GM12875 (cell line): ENCODE measurements at regions not wholly inside any gene's neighbourhood (a gene's known extent, or its start where the extent isn't known, plus 50 kb on each side); places are given as distances from the start of the nearest gene placed in this dataset.
"Not testable (repeated sequence)": the region's sequence is repeated elsewhere in the genome, so short reads cannot be mapped to it uniquely, and the experiment has no call there.

ENCODE experiments used
- H3K4me3 ChIP-seq: one replicate; pipeline ENCODE4 v1.5.1; 2011; ENCODE audit warnings: low read depth, low read length, control low read depth
- TF ChIP-seq, protein P1 (sequence below): IDR thresholded peaks from 2 replicates; pipeline ENCODE4 v1.5.1; 2011; ENCODE audit warnings: low read depth, mild to moderate bottlenecking, control low read depth, inconsistent platforms, low read length, moderate library complexity, borderline replicate concordance; ENCODE audit not compliant: insufficient read depth

DNA sequence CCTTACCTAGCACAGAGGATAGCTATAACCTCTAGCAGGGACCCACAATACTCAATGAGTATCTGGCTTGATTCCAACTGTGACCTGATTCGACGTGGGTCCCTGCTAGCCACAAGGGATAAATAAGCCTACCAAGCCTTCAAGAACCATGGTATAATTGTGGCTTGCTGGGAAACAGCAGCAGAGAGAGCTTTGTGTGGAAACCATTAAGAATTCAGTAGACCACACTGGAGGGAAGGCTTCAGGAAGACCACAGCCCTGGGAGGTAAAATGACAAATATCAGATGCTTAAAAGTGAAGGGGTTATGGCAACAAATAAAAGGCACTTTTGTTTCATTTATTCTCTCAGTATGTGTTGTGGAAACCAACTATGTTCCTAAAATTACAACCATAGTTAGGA, 82.6 kb upstream of the WIPF1 start:
- no peak overlapping the region for H3K4me3 ChIP-seq

DNA sequence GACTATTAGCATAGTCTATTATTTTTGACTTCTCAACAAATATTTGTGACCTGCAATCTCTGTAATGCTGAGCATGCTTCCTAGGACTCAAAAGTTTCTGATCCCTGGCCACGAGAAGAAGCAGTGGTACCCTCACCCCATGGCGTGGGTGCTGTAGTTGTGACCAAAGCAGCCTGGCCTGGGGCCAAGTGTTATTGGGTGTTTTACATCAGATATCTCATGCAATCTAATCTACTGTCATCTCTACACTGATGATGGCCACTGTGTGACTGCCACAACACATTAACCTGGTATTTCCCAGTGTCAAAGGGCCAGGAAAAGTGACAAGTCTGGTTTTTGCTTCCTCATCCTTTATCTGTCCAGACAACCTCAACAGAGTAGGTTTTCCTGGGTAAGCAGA, 80.8 kb upstream of the WIPF1 start:
- H3K4me3 ChIP-seq = no peak overlapping the region
- TF ChIP-seq, protein P1, sequence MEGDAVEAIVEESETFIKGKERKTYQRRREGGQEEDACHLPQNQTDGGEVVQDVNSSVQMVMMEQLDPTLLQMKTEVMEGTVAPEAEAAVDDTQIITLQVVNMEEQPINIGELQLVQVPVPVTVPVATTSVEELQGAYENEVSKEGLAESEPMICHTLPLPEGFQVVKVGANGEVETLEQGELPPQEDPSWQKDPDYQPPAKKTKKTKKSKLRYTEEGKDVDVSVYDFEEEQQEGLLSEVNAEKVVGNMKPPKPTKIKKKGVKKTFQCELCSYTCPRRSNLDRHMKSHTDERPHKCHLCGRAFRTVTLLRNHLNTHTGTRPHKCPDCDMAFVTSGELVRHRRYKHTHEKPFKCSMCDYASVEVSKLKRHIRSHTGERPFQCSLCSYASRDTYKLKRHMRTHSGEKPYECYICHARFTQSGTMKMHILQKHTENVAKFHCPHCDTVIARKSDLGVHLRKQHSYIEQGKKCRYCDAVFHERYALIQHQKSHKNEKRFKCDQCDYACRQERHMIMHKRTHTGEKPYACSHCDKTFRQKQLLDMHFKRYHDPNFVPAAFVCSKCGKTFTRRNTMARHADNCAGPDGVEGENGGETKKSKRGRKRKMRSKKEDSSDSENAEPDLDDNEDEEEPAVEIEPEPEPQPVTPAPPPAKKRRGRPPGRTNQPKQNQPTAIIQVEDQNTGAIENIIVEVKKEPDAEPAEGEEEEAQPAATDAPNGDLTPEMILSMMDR = no peak

More for the DNA sequence above, 82.6 kb upstream of the WIPF1 start:
- TF ChIP-seq, protein P1 = no peak

DNA sequence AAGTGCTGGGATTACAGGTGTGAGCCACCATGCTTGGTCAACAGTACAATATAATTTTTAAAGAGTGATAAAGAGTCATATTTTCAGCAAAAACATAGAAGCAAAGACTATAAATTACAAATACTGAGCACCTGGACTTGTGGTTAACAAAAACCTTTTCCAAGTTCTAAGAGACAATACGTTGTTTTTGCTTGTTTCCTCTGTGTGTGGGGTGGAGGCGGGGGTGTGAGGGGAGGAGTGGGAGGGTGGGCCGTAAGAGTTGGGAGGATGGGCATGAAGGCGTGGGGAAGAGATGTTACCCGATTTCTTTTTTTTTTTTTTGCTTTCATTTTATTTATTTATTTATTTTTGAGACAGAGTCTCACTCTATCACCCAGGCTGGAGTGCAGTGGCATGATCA, 78.0 kb upstream of the WIPF1 start:
- TF ChIP-seq, protein P1 = no peak
- no peak overlapping the region for H3K4me3 ChIP-seq

GRCh38 chr2:174673876-174674275, 76.3 kb upstream of the WIPF1 start:
- no peak overlapping the region for H3K4me3 ChIP-seq
- TF ChIP-seq, protein P1 = no peak

GRCh38 chr2:174673440-174673839, 75.8 kb upstream of the WIPF1 start:
- TF ChIP-seq, protein P1 = no peak
- no peak overlapping the region for H3K4me3 ChIP-seq

DNA sequence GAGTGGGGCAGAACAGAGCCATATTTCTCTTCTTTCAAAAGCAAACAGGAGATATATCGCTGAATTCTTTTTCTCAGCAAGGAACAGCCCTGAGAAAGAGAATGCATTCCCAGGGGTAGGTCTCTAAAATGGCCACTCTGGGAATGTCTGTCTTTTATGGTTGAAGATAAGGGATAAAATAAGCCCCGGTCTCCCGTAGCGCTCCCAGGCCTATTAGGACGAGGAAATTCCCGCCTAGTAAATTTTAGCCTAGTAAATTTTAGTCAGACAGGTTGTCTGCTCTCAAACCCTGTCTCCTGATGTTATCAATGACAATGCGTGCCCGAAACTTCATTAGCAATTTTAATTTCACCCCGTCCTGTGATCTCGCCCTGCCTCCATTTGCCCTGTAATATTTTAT, 73.9 kb upstream of the WIPF1 start:
- not testable (repeated sequence) for H3K4me3 ChIP-seq

DNA sequence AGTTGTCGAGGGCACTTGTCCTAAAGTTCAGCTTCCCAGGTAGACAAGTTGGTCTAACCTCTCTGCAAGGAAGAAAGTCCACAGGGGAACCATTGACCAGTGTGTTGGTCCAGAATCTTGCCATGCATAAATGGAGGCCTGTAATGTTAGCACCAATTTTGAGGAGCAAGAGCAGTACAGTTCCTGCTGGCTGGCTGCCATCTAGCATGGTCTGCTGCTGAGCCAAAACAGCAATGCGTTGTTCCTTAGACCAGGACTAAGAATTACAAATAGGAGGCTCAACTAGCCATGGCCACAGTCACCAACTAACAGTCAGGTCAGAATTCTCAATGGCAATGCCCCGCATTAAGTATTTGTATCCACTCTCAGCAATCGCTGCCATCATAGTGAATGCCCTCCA, 72.8 kb upstream of the WIPF1 start:
- TF ChIP-seq, protein P1 = no peak
- H3K4me3 ChIP-seq = no peak overlapping the region

DNA sequence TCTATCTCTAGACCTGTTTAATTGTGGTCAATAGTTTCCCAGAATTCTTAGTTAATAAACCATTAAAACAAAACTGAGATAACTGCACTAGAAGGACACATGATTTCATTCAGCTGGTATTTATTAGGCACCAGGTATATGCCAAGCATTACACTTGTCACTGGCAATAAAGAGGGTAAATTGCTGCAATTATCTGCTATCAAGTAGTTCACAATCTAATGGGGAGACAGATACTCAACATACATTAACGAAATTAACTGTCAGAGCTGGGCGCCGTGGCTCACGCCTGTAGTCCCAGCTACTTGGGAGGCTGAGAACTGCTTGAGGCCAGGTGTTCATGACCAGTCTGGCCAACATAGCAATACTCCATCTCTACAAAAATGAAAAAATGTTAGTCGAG, 71.7 kb upstream of the WIPF1 start:
- TF ChIP-seq, protein P1 = no peak
- H3K4me3 ChIP-seq = no peak overlapping the region
